ENCODE measurements at regions not wholly inside any gene's neighbourhood (a gene's known extent, or its start where the extent isn't known, plus 50 kb on each side); places are given as distances from the start of the nearest gene placed in this dataset.

DNA sequence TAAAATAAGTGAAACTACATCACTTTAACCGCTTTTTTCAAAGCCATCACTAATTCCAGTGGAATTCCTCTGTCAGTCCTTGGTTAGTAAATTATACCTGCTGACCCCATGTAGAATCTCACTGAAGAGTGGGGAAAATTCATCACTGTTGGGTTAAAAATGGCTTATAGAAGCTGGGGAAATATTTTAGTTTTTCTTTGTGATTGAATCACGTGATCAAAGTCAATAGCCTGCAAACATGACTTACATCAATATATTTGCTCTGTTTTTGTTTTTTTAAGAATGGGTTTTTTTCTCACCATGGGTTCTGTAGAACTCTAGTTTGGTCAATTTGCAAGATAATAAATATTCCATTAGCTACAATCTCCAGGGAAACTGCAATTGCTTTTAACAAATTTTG, 445.2 kb upstream of the FAM47C start:
- Histone ChIP-seq H2AFZ (ENCODE audit: low read length) (no peak overlapping the region), H3K36me3 (replicated peaks; ENCODE audit: insufficient read depth, low read length) (no peaks in the 10 kb centered on the region), H4K20me1 (ENCODE audit: insufficient read depth, low read length) (no peaks in the 10 kb centered on the region), H3F3A (ENCODE audit: insufficient read depth, low read length) (no peaks in the 10 kb centered on the region), H3K27me3 (replicated peaks; ENCODE audit: insufficient read depth, low read length) (no peaks in the 10 kb centered on the region), H3K27ac (ENCODE audit: low read length) (no peak overlapping the region), H3K79me2 (ENCODE audit: low read length) (no peaks in the 10 kb centered on the region), H3K9me3 (replicated peaks; ENCODE audit: insufficient read depth, low read length) (no peaks in the 10 kb centered on the region), H3K4me3 (ENCODE audit: low read length) (no peak overlapping the region), H3K9me2 (replicated peaks; ENCODE audit: insufficient read depth, low read length) (no peaks in the 10 kb centered on the region), H3K4me1 (ENCODE audit: low read length) (no peaks in the 10 kb centered on the region), H3K9ac (ENCODE audit: low read length) (no peak overlapping the region), H3K4me2 (ENCODE audit: low read depth, low read length) (no peak overlapping the region)
- no peak for DNase-seq
- no peak for TF ChIP-seq EZH2 (optimal IDR thresholded peaks at IDR 0.05; ENCODE audit: low read depth, low read length)

DNA sequence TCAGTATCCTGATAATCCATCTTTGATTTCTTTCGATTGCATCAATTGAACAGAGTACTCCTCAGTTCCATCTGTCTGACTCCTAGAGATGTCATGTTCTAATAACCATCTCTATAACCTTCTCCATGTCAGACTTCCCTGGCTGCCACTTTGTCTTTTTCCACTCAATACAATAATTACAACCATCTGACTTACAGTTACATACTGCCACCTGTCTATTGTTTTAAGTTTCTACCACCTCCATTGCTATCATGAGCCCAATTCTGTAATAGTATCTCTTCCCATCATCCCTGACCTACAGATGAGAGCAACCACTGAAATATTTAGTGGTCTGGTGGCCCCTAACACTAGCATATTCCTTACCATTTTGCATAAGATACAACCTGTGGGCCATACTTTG, 439.2 kb upstream of the FAM47C start:
- Histone ChIP-seq H3K36me3 (replicated peaks; ENCODE audit: insufficient read depth, low read length) (no peaks in the 10 kb centered on the region), H2AFZ (ENCODE audit: low read length) (no peak overlapping the region), H3K4me3 (ENCODE audit: low read length) (no peak overlapping the region), H3K27me3 (replicated peaks; ENCODE audit: insufficient read depth, low read length) (no peaks in the 10 kb centered on the region), H3F3A (ENCODE audit: insufficient read depth, low read length) (no peaks in the 10 kb centered on the region), H3K79me2 (ENCODE audit: low read length) (no peaks in the 10 kb centered on the region), H3K27ac (ENCODE audit: low read length) (no peak overlapping the region), H4K20me1 (ENCODE audit: insufficient read depth, low read length) (no peaks in the 10 kb centered on the region), H3K4me2 (ENCODE audit: low read depth, low read length) (no peak overlapping the region), H3K9me2 (replicated peaks; ENCODE audit: insufficient read depth, low read length) (no peaks in the 10 kb centered on the region), H3K9me3 (replicated peaks; ENCODE audit: insufficient read depth, low read length) (no peaks in the 10 kb centered on the region), H3K9ac (ENCODE audit: low read length) (no peak overlapping the region), H3K4me1 (ENCODE audit: low read length) (no peaks in the 10 kb centered on the region)
- TF ChIP-seq EZH2phosphoT487 (IDR thresholded peaks at IDR 0.05; ENCODE audit: low read length) = no peak
- TF ChIP-seq EZH2 (optimal IDR thresholded peaks at IDR 0.05; ENCODE audit: low read depth, low read length) = no peak
- TF ChIP-seq, protein P1, sequence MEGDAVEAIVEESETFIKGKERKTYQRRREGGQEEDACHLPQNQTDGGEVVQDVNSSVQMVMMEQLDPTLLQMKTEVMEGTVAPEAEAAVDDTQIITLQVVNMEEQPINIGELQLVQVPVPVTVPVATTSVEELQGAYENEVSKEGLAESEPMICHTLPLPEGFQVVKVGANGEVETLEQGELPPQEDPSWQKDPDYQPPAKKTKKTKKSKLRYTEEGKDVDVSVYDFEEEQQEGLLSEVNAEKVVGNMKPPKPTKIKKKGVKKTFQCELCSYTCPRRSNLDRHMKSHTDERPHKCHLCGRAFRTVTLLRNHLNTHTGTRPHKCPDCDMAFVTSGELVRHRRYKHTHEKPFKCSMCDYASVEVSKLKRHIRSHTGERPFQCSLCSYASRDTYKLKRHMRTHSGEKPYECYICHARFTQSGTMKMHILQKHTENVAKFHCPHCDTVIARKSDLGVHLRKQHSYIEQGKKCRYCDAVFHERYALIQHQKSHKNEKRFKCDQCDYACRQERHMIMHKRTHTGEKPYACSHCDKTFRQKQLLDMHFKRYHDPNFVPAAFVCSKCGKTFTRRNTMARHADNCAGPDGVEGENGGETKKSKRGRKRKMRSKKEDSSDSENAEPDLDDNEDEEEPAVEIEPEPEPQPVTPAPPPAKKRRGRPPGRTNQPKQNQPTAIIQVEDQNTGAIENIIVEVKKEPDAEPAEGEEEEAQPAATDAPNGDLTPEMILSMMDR (IDR thresholded peaks at IDR 0.05; ENCODE audit: low read length) = no peak
- no peak for DNase-seq

DNA sequence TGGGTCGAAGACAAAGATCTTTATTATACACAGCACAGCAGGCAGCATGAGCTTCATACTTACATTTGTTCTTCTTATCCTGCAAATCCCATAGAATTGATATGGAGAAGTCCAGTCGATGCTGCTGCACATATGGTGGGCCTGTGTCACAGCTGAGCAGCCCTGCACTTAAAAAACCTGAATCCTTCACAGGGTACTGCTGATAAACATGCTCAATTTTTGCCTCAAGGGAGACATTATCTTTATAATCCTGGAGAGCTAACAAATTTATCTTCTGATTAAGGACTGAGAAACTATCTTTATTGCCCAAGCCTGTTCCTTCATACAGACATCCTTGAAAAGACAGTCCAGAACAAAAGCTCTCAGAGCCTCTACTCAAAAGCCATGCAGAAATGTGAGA, 434.4 kb upstream of the FAM47C start:
- H3K9me2 ChIP-seq (replicated peaks; ENCODE audit: insufficient read depth, low read length) = no peaks in the 10 kb centered on the region
- H3K9me3 ChIP-seq (replicated peaks; ENCODE audit: insufficient read depth, low read length) = no peaks in the 10 kb centered on the region
- H3K4me1 ChIP-seq (ENCODE audit: low read length) = no peaks in the 10 kb centered on the region
- H3K27me3 ChIP-seq (replicated peaks; ENCODE audit: insufficient read depth, low read length) = no peaks in the 10 kb centered on the region
- TF ChIP-seq, protein P1 (IDR thresholded peaks at IDR 0.05; ENCODE audit: low read length) = no peak
- TF ChIP-seq EZH2phosphoT487 (IDR thresholded peaks at IDR 0.05; ENCODE audit: low read length) = no peak
- no peak for TF ChIP-seq EZH2 (optimal IDR thresholded peaks at IDR 0.05; ENCODE audit: low read depth, low read length)
- H2AFZ ChIP-seq (ENCODE audit: low read length) = no peak overlapping the region
- no peak overlapping the region for H3K9ac ChIP-seq (ENCODE audit: low read length)
- H3K4me3 ChIP-seq (ENCODE audit: low read length) = no peak overlapping the region
- no peak overlapping the region for H3K4me2 ChIP-seq (ENCODE audit: low read depth, low read length)
- no peaks in the 10 kb centered on the region for H3F3A ChIP-seq (ENCODE audit: insufficient read depth, low read length)
- H3K27ac ChIP-seq (ENCODE audit: low read length) = no peak overlapping the region
- H4K20me1 ChIP-seq (ENCODE audit: insufficient read depth, low read length) = no peaks in the 10 kb centered on the region
- DNase-seq = no peak
- H3K79me2 ChIP-seq (ENCODE audit: low read length) = no peaks in the 10 kb centered on the region
- no peaks in the 10 kb centered on the region for H3K36me3 ChIP-seq (replicated peaks; ENCODE audit: insufficient read depth, low read length)

DNA sequence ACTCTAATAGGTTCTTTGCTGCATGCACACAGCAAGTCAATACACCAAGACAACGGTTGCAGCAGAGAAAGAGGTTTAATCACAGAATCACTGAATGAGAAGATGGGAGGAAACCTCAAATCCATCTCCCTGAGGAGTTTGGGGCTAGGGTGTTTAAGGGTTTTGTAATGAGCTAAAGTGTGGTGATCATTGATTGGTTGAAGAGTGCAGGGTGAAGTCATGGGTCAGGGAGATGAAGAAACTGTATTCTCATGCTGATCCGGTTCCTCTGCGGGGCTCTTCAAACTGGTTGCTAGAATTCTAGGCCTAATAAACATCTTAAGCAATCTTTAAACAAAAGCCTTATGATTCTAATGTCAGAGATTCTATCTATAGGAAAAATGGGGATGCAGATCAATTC, 432.5 kb upstream of the FAM47C start:
- Histone ChIP-seq H3K79me2 (ENCODE audit: low read length) (no peaks in the 10 kb centered on the region), H3K27me3 (replicated peaks; ENCODE audit: insufficient read depth, low read length) (no peaks in the 10 kb centered on the region), H2AFZ (ENCODE audit: low read length) (no peak overlapping the region), H3K4me1 (ENCODE audit: low read length) (no peaks in the 10 kb centered on the region), H3F3A (ENCODE audit: insufficient read depth, low read length) (no peaks in the 10 kb centered on the region), H3K4me3 (ENCODE audit: low read length) (no peak overlapping the region), H3K9ac (ENCODE audit: low read length) (no peak overlapping the region), H3K4me2 (ENCODE audit: low read depth, low read length) (no peak overlapping the region), H3K27ac (ENCODE audit: low read length) (no peak overlapping the region), H3K9me3 (replicated peaks; ENCODE audit: insufficient read depth, low read length) (no peaks in the 10 kb centered on the region), H3K9me2 (replicated peaks; ENCODE audit: insufficient read depth, low read length) (no peaks in the 10 kb centered on the region), H3K36me3 (replicated peaks; ENCODE audit: insufficient read depth, low read length) (no peaks in the 10 kb centered on the region), H4K20me1 (ENCODE audit: insufficient read depth, low read length) (no peaks in the 10 kb centered on the region)
- no peak for DNase-seq
- TF ChIP-seq, protein P1 (IDR thresholded peaks at IDR 0.05; ENCODE audit: low read length) = no peak
- TF ChIP-seq EZH2phosphoT487 (IDR thresholded peaks at IDR 0.05; ENCODE audit: low read length) (no peak), EZH2 (optimal IDR thresholded peaks at IDR 0.05; ENCODE audit: low read depth, low read length) (no peak)
